Liver (tissue), 8 donors: ENCODE measurements at regions not wholly inside any gene's neighbourhood (a gene's known extent, or its start where the extent isn't known, plus 50 kb on each side); places are given as distances from the start of the nearest gene placed in this dataset.

ENCODE experiments used
- DNase-seq: peaks from one replicate; pipeline ENCODE4 v3.0.0-alpha.2; 2017; ENCODE audit warnings: low spot score
- H3K27ac ChIP-seq, 2 donors: one replicate each; pipeline ENCODE4 v1.7.0; 2013; ENCODE audit warnings: inconsistent platforms in 2 of 2, low read length in 2 of 2, control low read depth in 1 of 2, low read depth in 1 of 2, mild to moderate bottlenecking in 1 of 2
- H3K27me3 ChIP-seq, 4 donors: one replicate each; pipeline versions ENCODE4 v1.6.1 to v1.7.0; 2013; ENCODE audit warnings: low read length in 3 of 4, inconsistent platforms in 1 of 4, mild to moderate bottlenecking in 1 of 4, moderate library complexity in 1 of 4; ENCODE audit not compliant: control insufficient read depth in 4 of 4, insufficient read depth in 4 of 4
- H3K36me3 ChIP-seq, 4 donors: one replicate each; pipeline versions ENCODE4 v1.6.1 to v1.7.0; 2013; ENCODE audit warnings: low read length in 3 of 4, mild to moderate bottlenecking in 3 of 4, low read depth in 1 of 4, moderate library complexity in 1 of 4; ENCODE audit not compliant: control insufficient read depth in 4 of 4, insufficient read depth in 3 of 4
- H3K4me1 ChIP-seq, 4 donors: one replicate each; pipeline versions ENCODE4 v1.6.1 to v1.7.0; 2013; ENCODE audit warnings: low read length in 3 of 4, mild to moderate bottlenecking in 3 of 4, moderate library complexity in 1 of 4; ENCODE audit not compliant: control insufficient read depth in 4 of 4, insufficient read depth in 4 of 4
- H3K4me3 ChIP-seq, 3 donors: one replicate each; pipeline versions ENCODE4 v1.6.1 to v1.7.0; 2013; ENCODE audit warnings: low read length in 3 of 3, control low read depth in 1 of 3, low read depth in 1 of 3, mild to moderate bottlenecking in 1 of 3
- H3K9ac ChIP-seq, 2 donors: one replicate each; pipeline ENCODE4 v1.7.0; 2013; ENCODE audit warnings: low read length in 2 of 2, mild to moderate bottlenecking in 2 of 2, moderate library complexity in 2 of 2, control low read depth in 1 of 2, low read depth in 1 of 2
- H3K9me3 ChIP-seq, 4 donors: one replicate each; pipeline versions ENCODE4 v1.6.1 to v1.7.0; 2013; ENCODE audit warnings: low read length in 3 of 4; ENCODE audit not compliant: control insufficient read depth in 4 of 4
- EGR1 ChIP-seq, 2 donors: IDR thresholded peaks; 2 replicates each; pipeline ENCODE4 v1.6.1; 2016 to 2018; ENCODE audit warnings: antibody characterized with exemption in 2 of 2, low read depth in 2 of 2
- FOXA1 ChIP-seq: IDR thresholded peaks from 2 replicates; pipeline ENCODE4 v1.6.1; 2016; ENCODE audit warnings: antibody characterized with exemption
- FOXA2 ChIP-seq: IDR thresholded peaks from 2 replicates; pipeline ENCODE4 v1.6.1; 2016; ENCODE audit warnings: antibody characterized with exemption
- GABPA ChIP-seq, 2 donors: IDR thresholded peaks in 1 of 2; conservative IDR thresholded peaks in 1 of 2; 2 replicates each; pipeline ENCODE4 v1.6.1; 2016; ENCODE audit warnings: antibody characterized with exemption in 2 of 2, mild to moderate bottlenecking in 1 of 2, moderate library complexity in 1 of 2
- HNF4A ChIP-seq, 2 donors: conservative IDR thresholded peaks; 2 replicates each; pipeline ENCODE4 v1.6.1; 2016; ENCODE audit warnings: antibody characterized with exemption in 2 of 2, mild to moderate bottlenecking in 2 of 2
- HNF4G ChIP-seq: IDR thresholded peaks from 2 replicates; pipeline ENCODE4 v1.6.1; 2016; ENCODE audit warnings: antibody characterized with exemption
- JUND ChIP-seq, 2 donors: IDR thresholded peaks; 2 replicates each; pipeline ENCODE4 v1.6.1; 2016; ENCODE audit warnings: antibody characterized with exemption in 2 of 2
- NR2F2 ChIP-seq: IDR thresholded peaks from 2 replicates; pipeline ENCODE4 v1.6.1; 2016; ENCODE audit warnings: antibody characterized with exemption
- RAD21 ChIP-seq, 2 donors: IDR thresholded peaks; 2 replicates each; pipeline ENCODE4 v1.6.1; 2016; ENCODE audit warnings: antibody characterized with exemption in 2 of 2, mild to moderate bottlenecking in 2 of 2
- RXRA ChIP-seq, 2 donors: IDR thresholded peaks; 2 replicates each; pipeline ENCODE4 v1.6.1; 2017 to 2018; ENCODE audit warnings: antibody characterized with exemption in 2 of 2, mild to moderate bottlenecking in 1 of 2
- SP1 ChIP-seq: IDR thresholded peaks from 2 replicates; pipeline ENCODE4 v1.6.1; 2018; ENCODE audit warnings: antibody characterized with exemption, mild to moderate bottlenecking
- TAF1 ChIP-seq: conservative IDR thresholded peaks from 2 replicates; pipeline ENCODE4 v1.6.1; 2016; ENCODE audit warnings: antibody characterized with exemption, mild to moderate bottlenecking
- YY1 ChIP-seq: IDR thresholded peaks from 2 replicates; pipeline ENCODE4 v1.6.1; 2016; ENCODE audit warnings: antibody characterized with exemption, mild to moderate bottlenecking
- whole genome bisulfite sequencing: extraction: QIAGEN DNeasy Blood & Tissue Kit; methylation state at CpG from one replicate; pipeline ENCODE4 v1.1.7; 2013; 5-methylcytosine and 5-hydroxymethylcytosine counted together
- TF ChIP-seq, protein P1 (sequence below): IDR thresholded peaks from 2 replicates; pipeline ENCODE4 v1.6.1; 2016; ENCODE audit warnings: antibody characterized with exemption
- TF ChIP-seq, protein P2 (sequence below): IDR thresholded peaks from 2 replicates; pipeline ENCODE4 v1.6.1; 2016; ENCODE audit warnings: antibody characterized with exemption
- TF ChIP-seq, protein P3 (sequence below): IDR thresholded peaks from 2 replicates; pipeline ENCODE4 v1.6.1; 2016; ENCODE audit warnings: antibody characterized with exemption
- TF ChIP-seq, protein P4 (sequence below): IDR thresholded peaks from 2 replicates; pipeline ENCODE4 v1.6.1; 2016; ENCODE audit warnings: antibody characterized with exemption, mild to moderate bottlenecking
- TF ChIP-seq, protein P5 (sequence below): fragments of 150-350 bp; IDR thresholded peaks from 2 replicates; pipeline ENCODE4 v1.5.1; 2017; ENCODE audit warnings: improper control_type of control experiment, low read depth, low read length; ENCODE audit not compliant: missing input control
- donor health status: healthy.
- donor health status: healthy.
- donor health status: healthy.
- donor health status: healthy.
- donor health status: healthy.

DNA sequence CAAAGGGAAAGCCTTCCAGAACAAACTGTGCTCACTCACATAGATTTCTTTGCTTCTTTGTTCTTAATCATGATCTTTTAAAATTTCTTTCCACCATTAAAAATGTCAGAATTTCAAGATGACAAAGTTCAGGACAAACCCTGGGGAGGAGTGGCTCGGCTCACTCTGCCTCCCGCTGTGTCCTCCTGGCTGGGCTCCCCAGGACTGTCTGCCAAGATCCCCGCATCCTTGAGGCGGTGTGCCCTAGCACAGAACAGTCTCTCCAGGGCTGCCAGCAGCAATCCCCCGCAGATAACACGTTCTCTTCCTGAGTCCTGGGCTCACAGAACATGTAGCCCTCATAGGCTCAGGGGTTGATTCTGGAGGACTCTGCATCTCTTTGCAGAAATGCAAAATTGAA lies 98.4 kb upstream of the KCNG1 start:
- Histone ChIP-seq H3K4me3 (no peak overlapping the region), H3K27me3 (peaks cover 0 to 13% (median 2%) of the 10 kb centered on the region in 4 donors), H3K36me3 (no peaks in the 10 kb centered on the region), H3K9ac (no peak overlapping the region), H3K4me1 (no peaks in the 10 kb centered on the region), H3K9me3 (no peaks in the 10 kb centered on the region), H3K27ac (no peak overlapping the region)
- WGBS, result 25% methylated on average over 6 of the region's 6 CpGs
- DNase-seq, result no peak
- TF ChIP-seq FOXA1, result no peak
- no peak for TF ChIP-seq FOXA2
- no peak for TF ChIP-seq GABPA (IDR thresholded peaks at IDR 0.05 in 1 of 2, conservative IDR thresholded peaks at IDR 0.05 in 1 of 2)
- no peak for TF ChIP-seq TAF1
- TF ChIP-seq JUND (IDR thresholded peaks at IDR 0.05), result no peak
- TF ChIP-seq, protein P1, sequence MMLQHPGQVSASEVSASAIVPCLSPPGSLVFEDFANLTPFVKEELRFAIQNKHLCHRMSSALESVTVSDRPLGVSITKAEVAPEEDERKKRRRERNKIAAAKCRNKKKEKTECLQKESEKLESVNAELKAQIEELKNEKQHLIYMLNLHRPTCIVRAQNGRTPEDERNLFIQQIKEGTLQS, result no peak
- TF ChIP-seq HNF4A (conservative IDR thresholded peaks at IDR 0.05), result no peak
- TF ChIP-seq, protein P2, sequence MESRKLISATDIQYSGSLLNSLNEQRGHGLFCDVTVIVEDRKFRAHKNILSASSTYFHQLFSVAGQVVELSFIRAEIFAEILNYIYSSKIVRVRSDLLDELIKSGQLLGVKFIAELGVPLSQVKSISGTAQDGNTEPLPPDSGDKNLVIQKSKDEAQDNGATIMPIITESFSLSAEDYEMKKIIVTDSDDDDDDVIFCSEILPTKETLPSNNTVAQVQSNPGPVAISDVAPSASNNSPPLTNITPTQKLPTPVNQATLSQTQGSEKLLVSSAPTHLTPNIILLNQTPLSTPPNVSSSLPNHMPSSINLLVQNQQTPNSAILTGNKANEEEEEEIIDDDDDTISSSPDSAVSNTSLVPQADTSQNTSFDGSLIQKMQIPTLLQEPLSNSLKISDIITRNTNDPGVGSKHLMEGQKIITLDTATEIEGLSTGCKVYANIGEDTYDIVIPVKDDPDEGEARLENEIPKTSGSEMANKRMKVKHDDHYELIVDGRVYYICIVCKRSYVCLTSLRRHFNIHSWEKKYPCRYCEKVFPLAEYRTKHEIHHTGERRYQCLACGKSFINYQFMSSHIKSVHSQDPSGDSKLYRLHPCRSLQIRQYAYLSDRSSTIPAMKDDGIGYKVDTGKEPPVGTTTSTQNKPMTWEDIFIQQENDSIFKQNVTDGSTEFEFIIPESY, result no peak
- no peak for TF ChIP-seq HNF4G
- no peak for TF ChIP-seq EGR1 (IDR thresholded peaks at IDR 0.05; ENCODE audit: low read depth in 2 of 2)
- TF ChIP-seq RXRA (IDR thresholded peaks at IDR 0.05), result no peak
- no peak for TF ChIP-seq YY1
- TF ChIP-seq, protein P3, sequence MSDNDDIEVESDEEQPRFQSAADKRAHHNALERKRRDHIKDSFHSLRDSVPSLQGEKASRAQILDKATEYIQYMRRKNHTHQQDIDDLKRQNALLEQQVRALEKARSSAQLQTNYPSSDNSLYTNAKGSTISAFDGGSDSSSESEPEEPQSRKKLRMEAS, result no peak
- TF ChIP-seq, protein P4, sequence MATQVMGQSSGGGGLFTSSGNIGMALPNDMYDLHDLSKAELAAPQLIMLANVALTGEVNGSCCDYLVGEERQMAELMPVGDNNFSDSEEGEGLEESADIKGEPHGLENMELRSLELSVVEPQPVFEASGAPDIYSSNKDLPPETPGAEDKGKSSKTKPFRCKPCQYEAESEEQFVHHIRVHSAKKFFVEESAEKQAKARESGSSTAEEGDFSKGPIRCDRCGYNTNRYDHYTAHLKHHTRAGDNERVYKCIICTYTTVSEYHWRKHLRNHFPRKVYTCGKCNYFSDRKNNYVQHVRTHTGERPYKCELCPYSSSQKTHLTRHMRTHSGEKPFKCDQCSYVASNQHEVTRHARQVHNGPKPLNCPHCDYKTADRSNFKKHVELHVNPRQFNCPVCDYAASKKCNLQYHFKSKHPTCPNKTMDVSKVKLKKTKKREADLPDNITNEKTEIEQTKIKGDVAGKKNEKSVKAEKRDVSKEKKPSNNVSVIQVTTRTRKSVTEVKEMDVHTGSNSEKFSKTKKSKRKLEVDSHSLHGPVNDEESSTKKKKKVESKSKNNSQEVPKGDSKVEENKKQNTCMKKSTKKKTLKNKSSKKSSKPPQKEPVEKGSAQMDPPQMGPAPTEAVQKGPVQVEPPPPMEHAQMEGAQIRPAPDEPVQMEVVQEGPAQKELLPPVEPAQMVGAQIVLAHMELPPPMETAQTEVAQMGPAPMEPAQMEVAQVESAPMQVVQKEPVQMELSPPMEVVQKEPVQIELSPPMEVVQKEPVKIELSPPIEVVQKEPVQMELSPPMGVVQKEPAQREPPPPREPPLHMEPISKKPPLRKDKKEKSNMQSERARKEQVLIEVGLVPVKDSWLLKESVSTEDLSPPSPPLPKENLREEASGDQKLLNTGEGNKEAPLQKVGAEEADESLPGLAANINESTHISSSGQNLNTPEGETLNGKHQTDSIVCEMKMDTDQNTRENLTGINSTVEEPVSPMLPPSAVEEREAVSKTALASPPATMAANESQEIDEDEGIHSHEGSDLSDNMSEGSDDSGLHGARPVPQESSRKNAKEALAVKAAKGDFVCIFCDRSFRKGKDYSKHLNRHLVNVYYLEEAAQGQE, result no peak
- TF ChIP-seq RAD21 (IDR thresholded peaks at IDR 0.05), result no peak
- no peak for TF ChIP-seq NR2F2
- TF ChIP-seq, protein P5, sequence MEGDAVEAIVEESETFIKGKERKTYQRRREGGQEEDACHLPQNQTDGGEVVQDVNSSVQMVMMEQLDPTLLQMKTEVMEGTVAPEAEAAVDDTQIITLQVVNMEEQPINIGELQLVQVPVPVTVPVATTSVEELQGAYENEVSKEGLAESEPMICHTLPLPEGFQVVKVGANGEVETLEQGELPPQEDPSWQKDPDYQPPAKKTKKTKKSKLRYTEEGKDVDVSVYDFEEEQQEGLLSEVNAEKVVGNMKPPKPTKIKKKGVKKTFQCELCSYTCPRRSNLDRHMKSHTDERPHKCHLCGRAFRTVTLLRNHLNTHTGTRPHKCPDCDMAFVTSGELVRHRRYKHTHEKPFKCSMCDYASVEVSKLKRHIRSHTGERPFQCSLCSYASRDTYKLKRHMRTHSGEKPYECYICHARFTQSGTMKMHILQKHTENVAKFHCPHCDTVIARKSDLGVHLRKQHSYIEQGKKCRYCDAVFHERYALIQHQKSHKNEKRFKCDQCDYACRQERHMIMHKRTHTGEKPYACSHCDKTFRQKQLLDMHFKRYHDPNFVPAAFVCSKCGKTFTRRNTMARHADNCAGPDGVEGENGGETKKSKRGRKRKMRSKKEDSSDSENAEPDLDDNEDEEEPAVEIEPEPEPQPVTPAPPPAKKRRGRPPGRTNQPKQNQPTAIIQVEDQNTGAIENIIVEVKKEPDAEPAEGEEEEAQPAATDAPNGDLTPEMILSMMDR, result no peak
- no peak for TF ChIP-seq SP1
